Naive thymus-derived CD4-positive, alpha-beta T cell (primary cell): ENCODE measurements at regions not wholly inside any gene's neighbourhood (a gene's known extent, or its start where the extent isn't known, plus 50 kb on each side); places are given as distances from the start of the nearest gene placed in this dataset.

Experiments used
- ATAC-seq: fragments of 150-1000 bp; cut with Tn5 transposase; 2 replicates; pipeline ENCODE4 v1.10.0; 2021; ENCODE audit warnings: mild to moderate bottlenecking, moderate library complexity
- CTCF ChIA-PET: fragments of 350-600 bp; sonication (Branson Sonifier 250); formaldehyde crosslinking; loops from one replicate; lab custom pipeline; 2021; ENCODE audit warnings: antibody characterized with exemption; lab: Charles Lee
- POLR2A ChIA-PET: fragments of 350-600 bp; sonication (Branson Sonifier 250); formaldehyde crosslinking; loops from one replicate; lab custom pipeline; 2021; ENCODE audit warnings: antibody characterized with exemption, inconsistent platforms; lab: Charles Lee
- DNase-seq, 9 donors: peaks; one replicate each; pipeline versions ENCODE4 v3.0.0 to v3.0.0-alpha.2; 2020 to 2022; ENCODE audit warnings: mixed read lengths in 1 of 9
- H3K27ac ChIP-seq: one replicate; pipeline ENCODE4 v1.7.0; 2013; ENCODE audit warnings: mild to moderate bottlenecking, low read depth, low read length, moderate library complexity
- H3K27me3 ChIP-seq, 2 donors: one replicate each; pipeline ENCODE4 v1.7.0; 2013; ENCODE audit warnings: low read length in 2 of 2, mild to moderate bottlenecking in 2 of 2, moderate library complexity in 2 of 2; ENCODE audit not compliant: control insufficient read depth in 2 of 2, insufficient read depth in 2 of 2
- H3K36me3 ChIP-seq, 3 experiments: 1 replicate in 2 of 3; 2 replicates in 1 of 3; pipeline ENCODE4 v1.7.0; 2013; ENCODE audit warnings: low read length in 3 of 3, mild to moderate bottlenecking in 3 of 3, moderate library complexity in 1 of 3; ENCODE audit not compliant: insufficient read depth in 3 of 3, control insufficient read depth in 2 of 3
- H3K4me1 ChIP-seq, 2 donors: one replicate each; pipeline ENCODE4 v1.7.0; 2013; ENCODE audit warnings: low read length in 2 of 2, mild to moderate bottlenecking in 2 of 2, moderate library complexity in 1 of 2; ENCODE audit not compliant: control insufficient read depth in 2 of 2, insufficient read depth in 2 of 2
- H3K4me3 ChIP-seq: 2 replicates; pipeline ENCODE4 v1.7.0; 2013; ENCODE audit warnings: mild to moderate bottlenecking, low read length
- H3K9me3 ChIP-seq, 3 experiments: 1 replicate in 2 of 3; 2 replicates in 1 of 3; pipeline ENCODE4 v1.7.0; 2013; ENCODE audit warnings: low read length in 3 of 3; ENCODE audit not compliant: control insufficient read depth in 2 of 3
- H3K27ac Mint-ChIP-seq, 9 donors: one replicate each; pipeline ENCODE4 v1.8.0; 2020 to 2022; ENCODE audit warnings: mixed read lengths in 9 of 9, mild to moderate bottlenecking in 8 of 9, moderate library complexity in 5 of 9, inconsistent platforms in 2 of 9
- H3K27me3 Mint-ChIP-seq, 5 donors: one replicate each; pipeline ENCODE4 v1.8.0; 2021 to 2022; ENCODE audit warnings: mixed read lengths in 5 of 5, mild to moderate bottlenecking in 1 of 5
- H3K36me3 Mint-ChIP-seq, 5 donors: one replicate each; pipeline ENCODE4 v1.8.0; 2020 to 2022; ENCODE audit warnings: mixed read lengths in 5 of 5, mild to moderate bottlenecking in 3 of 5, inconsistent platforms in 1 of 5
- H3K4me1 Mint-ChIP-seq, 7 donors: one replicate each; pipeline ENCODE4 v1.8.0; 2020 to 2022; ENCODE audit warnings: mixed read lengths in 7 of 7, mild to moderate bottlenecking in 3 of 7, inconsistent platforms in 1 of 7
- H3K4me3 Mint-ChIP-seq, 10 donors: one replicate each; pipeline ENCODE4 v1.8.0; 2020 to 2022; ENCODE audit warnings: mild to moderate bottlenecking in 10 of 10, mixed read lengths in 10 of 10, moderate library complexity in 6 of 10, inconsistent platforms in 2 of 10
- H3K9me3 Mint-ChIP-seq, 11 donors: one replicate each; pipeline ENCODE4 v1.8.0; 2020 to 2022; ENCODE audit warnings: mixed read lengths in 11 of 11, mild to moderate bottlenecking in 4 of 11, inconsistent platforms in 1 of 11, moderate library complexity in 1 of 11
- intact Hi-C, 2 donors: fragments of 100-400 bp; cut with micrococcal nuclease; formaldehyde crosslinking; loops; one replicate each; pipeline ENCODE4 v1.15.1; 2023

GRCh38 chrX:36640232-36640631 is 367.9 kb upstream of the FAM47C start:
- Mint-ChIP-seq H3K36me3 (no peaks in the 10 kb centered on the region), H3K4me3 (no peak overlapping the region), H3K4me1 (no peaks in the 10 kb centered on the region), H3K9me3 (peaks cover 0 to 1% (median 0%) of the 10 kb centered on the region in 11 donors), H3K27ac (no peak overlapping the region), H3K27me3 (no peaks in the 10 kb centered on the region)
- POLR2A ChIA-PET = no interaction called here
- ATAC-seq = no peak
- CTCF ChIA-PET = no interaction called here
- Histone ChIP-seq H3K4me1 (no peaks in the 10 kb centered on the region), H3K4me3 (no peak overlapping the region), H3K27ac (no peak overlapping the region), H3K36me3 (no peaks in the 10 kb centered on the region), H3K27me3 (no peaks in the 10 kb centered on the region), H3K9me3 (no peaks in the 10 kb centered on the region)
- intact Hi-C loops = no loop called here
- no peak for DNase-seq

- POLR2A ChIA-PET = no interaction called here
- H3K9me3 Mint-ChIP-seq = peaks cover 0 to 1% (median 0%) of the 10 kb centered on the region in 11 donors
- H3K4me1 Mint-ChIP-seq = no peaks in the 10 kb centered on the region
- Histone ChIP-seq H3K4me1 (no peaks in the 10 kb centered on the region), H3K9me3 (no peaks in the 10 kb centered on the region), H3K27me3 (no peaks in the 10 kb centered on the region), H3K36me3 (no peaks in the 10 kb centered on the region), H3K27ac (no peak overlapping the region), H3K4me3 (no peak overlapping the region)
- H3K4me3 Mint-ChIP-seq = no peak overlapping the region
- ATAC-seq (no peak), DNase-seq (no peak)
- intact Hi-C loops = no loop called here
- no peaks in the 10 kb centered on the region for H3K27me3 Mint-ChIP-seq
- CTCF ChIA-PET = no interaction called here
- H3K36me3 Mint-ChIP-seq = no peaks in the 10 kb centered on the region
- no peak overlapping the region for H3K27ac Mint-ChIP-seq
Measured at GRCh38 chrX:36642052-36642451, 366.1 kb upstream of the FAM47C start.

DNA sequence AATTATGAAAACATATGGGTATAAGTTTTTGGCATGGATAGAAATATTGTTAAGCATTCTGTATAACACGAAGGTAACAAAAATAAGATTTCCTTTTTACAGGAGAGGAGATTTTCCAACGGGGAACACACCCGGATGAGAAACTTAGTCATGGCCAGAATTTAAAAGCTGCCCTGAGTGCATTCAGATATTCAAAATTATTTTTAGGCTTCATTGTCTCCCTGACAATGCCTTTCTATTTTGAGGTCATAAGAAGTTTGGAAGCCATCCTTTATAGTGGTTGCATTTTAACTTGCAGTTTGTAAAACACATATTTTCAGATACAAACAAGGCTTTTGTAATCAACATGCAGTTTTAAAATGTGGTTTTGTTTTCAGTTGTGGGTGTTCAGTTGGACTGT is 357.5 kb upstream of the FAM47C start:
- no peaks in the 10 kb centered on the region for H3K27me3 ChIP-seq
- no peaks in the 10 kb centered on the region for H3K36me3 ChIP-seq
- ChIA-PET CTCF (no interaction called here), POLR2A (no interaction called here)
- H3K4me3 ChIP-seq = no peak overlapping the region
- H3K4me1 ChIP-seq = no peaks in the 10 kb centered on the region
- no peaks in the 10 kb centered on the region for H3K9me3 ChIP-seq
- H3K36me3 Mint-ChIP-seq = no peaks in the 10 kb centered on the region
- H3K4me1 Mint-ChIP-seq = peaks cover 0 to 1% (median 0%) of the 10 kb centered on the region in 7 donors
- no peaks in the 10 kb centered on the region for H3K9me3 Mint-ChIP-seq
- no peak overlapping the region for H3K27ac Mint-ChIP-seq
- no peak overlapping the region for H3K27ac ChIP-seq
- ATAC-seq = no peak
- no peak for DNase-seq
- no peak overlapping the region for H3K4me3 Mint-ChIP-seq
- H3K27me3 Mint-ChIP-seq = no peaks in the 10 kb centered on the region
- intact Hi-C loops = no loop called here

DNA sequence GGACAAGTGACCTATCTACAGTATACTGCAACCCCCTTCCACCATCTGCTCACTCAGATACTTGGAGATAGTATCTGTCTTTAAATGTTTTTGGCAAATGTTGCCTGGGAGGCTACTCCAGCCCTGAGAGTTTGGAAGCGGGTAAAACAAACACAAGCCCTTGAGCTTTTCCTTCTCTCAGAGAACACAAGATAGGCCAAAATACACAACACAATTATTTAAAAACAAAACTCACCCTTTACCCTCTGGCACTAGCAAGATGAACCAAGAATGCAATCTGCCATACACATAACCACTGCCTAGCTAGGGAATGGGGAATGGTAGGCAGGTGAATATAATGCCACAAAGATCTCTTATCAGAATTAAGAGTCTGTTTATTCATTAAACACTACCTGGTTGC is 324.7 kb upstream of the FAM47C start:
- H3K4me3 Mint-ChIP-seq = no peak overlapping the region
- ChIA-PET POLR2A (no interaction called here), CTCF (no interaction called here)
- H3K4me1 Mint-ChIP-seq = no peaks in the 10 kb centered on the region
- H3K4me1 ChIP-seq = no peaks in the 10 kb centered on the region
- intact Hi-C loops = no loop called here
- H3K36me3 ChIP-seq = no peaks in the 10 kb centered on the region
- no peaks in the 10 kb centered on the region for H3K9me3 ChIP-seq
- peaks cover 0 to 5% (median 0%) of the 10 kb centered on the region in 11 donors for H3K9me3 Mint-ChIP-seq
- peaks cover 0 to 5% (median 0%) of the 10 kb centered on the region in 5 donors for H3K27me3 Mint-ChIP-seq
- no peak overlapping the region for H3K27ac ChIP-seq
- DNase-seq (no peak), ATAC-seq (no peak)
- H3K27ac Mint-ChIP-seq = no peak overlapping the region
- H3K27me3 ChIP-seq = no peaks in the 10 kb centered on the region
- no peak overlapping the region for H3K4me3 ChIP-seq
- H3K36me3 Mint-ChIP-seq = no peaks in the 10 kb centered on the region

- Histone ChIP-seq H3K27ac (no peak overlapping the region), H3K9me3 (no peaks in the 10 kb centered on the region), H3K4me3 (no peak overlapping the region), H3K4me1 (no peaks in the 10 kb centered on the region), H3K36me3 (no peaks in the 10 kb centered on the region), H3K27me3 (no peaks in the 10 kb centered on the region)
- ATAC-seq (no peak), DNase-seq (no peak)
- intact Hi-C loops = no loop called here
- H3K9me3 Mint-ChIP-seq = peaks cover 0 to 5% (median 0%) of the 10 kb centered on the region in 11 donors
- no peaks in the 10 kb centered on the region for H3K36me3 Mint-ChIP-seq
- peaks cover 0 to 5% (median 0%) of the 10 kb centered on the region in 5 donors for H3K27me3 Mint-ChIP-seq
- ChIA-PET POLR2A (no interaction called here), CTCF (no interaction called here)
- no peak overlapping the region for H3K4me3 Mint-ChIP-seq
- H3K27ac Mint-ChIP-seq = no peak overlapping the region
- no peaks in the 10 kb centered on the region for H3K4me1 Mint-ChIP-seq
Measured at GRCh38 chrX:36684053-36684452, 324.1 kb upstream of the FAM47C start.

GRCh38 chrX:36721990-36722389 is 286.2 kb upstream of the FAM47C start:
- no peak for ATAC-seq
- H3K27ac Mint-ChIP-seq = no peak overlapping the region

GRCh38 chrX:36753602-36754001 is 254.6 kb upstream of the FAM47C start:
- Histone ChIP-seq H3K4me1 (no peaks in the 10 kb centered on the region), H3K4me3 (no peak overlapping the region), H3K9me3 (no peaks in the 10 kb centered on the region), H3K27me3 (no peaks in the 10 kb centered on the region), H3K27ac (no peak overlapping the region), H3K36me3 (no peaks in the 10 kb centered on the region)
- Mint-ChIP-seq H3K4me3 (no peak overlapping the region), H3K36me3 (no peaks in the 10 kb centered on the region), H3K4me1 (no peaks in the 10 kb centered on the region), H3K9me3 (peaks cover 0 to 3% (median 0%) of the 10 kb centered on the region in 11 donors), H3K27ac (no peak overlapping the region), H3K27me3 (no peaks in the 10 kb centered on the region)
- intact Hi-C loops = no loop called here
- DNase-seq (no peak), ATAC-seq (no peak)
- ChIA-PET CTCF (no interaction called here), POLR2A (no interaction called here)

More at GRCh38 chrX:36721990-36722389, 286.2 kb upstream of the FAM47C start:
- Histone ChIP-seq H3K27me3 (no peaks in the 10 kb centered on the region), H3K9me3 (no peaks in the 10 kb centered on the region), H3K4me3 (no peak overlapping the region), H3K4me1 (no peaks in the 10 kb centered on the region), H3K36me3 (no peaks in the 10 kb centered on the region), H3K27ac (no peak overlapping the region)
- Mint-ChIP-seq H3K4me1 (no peaks in the 10 kb centered on the region), H3K4me3 (no peak overlapping the region), H3K27me3 (no peaks in the 10 kb centered on the region), H3K36me3 (no peaks in the 10 kb centered on the region), H3K9me3 (peaks cover 0 to 12% (median 0%) of the 10 kb centered on the region in 11 donors)
- CTCF ChIA-PET = no interaction called here
- POLR2A ChIA-PET = no interaction called here
- DNase-seq = no peak
- intact Hi-C loops = no loop called here
